Esophagus muscularis mucosa (tissue), 4 donors: ENCODE measurements at regions not wholly inside any gene's neighbourhood (a gene's known extent, or its start where the extent isn't known, plus 50 kb on each side); places are given as distances from the start of the nearest gene placed in this dataset.
A peak's percentile ranks its signal among the peaks of the same experiment; 100 is the strongest.

Experiments used
- DNase-seq: peaks from one replicate; pipeline ENCODE4 v3.0.0-alpha.2; 2017; ENCODE audit errors: extremely low spot score
- H3K27ac ChIP-seq, 4 donors: fragments of 200-600 bp; sonication (generic); replicated peaks in 1 of 4; 1 replicate in 3 of 4; 2 replicates in 1 of 4; pipeline ENCODE4 v1.5.1; 2016 to 2019; ENCODE audit warnings: mild to moderate bottlenecking in 1 of 4
- H3K27me3 ChIP-seq, 4 donors: fragments of 200-600 bp; sonication (generic); one replicate each; pipeline versions ENCODE4 v1.5.1 to v1.6.0; 2016 to 2019
- H3K36me3 ChIP-seq, 4 donors: fragments of 200-600 bp; sonication (generic); one replicate each; pipeline ENCODE4 v1.5.1; 2016 to 2019
- H3K4me1 ChIP-seq, 4 donors: fragments of 200-600 bp; sonication (generic); one replicate each; pipeline ENCODE4 v1.5.1; 2016 to 2019
- H3K4me3 ChIP-seq, 4 donors: fragments of 200-600 bp; sonication (generic); 1 replicate in 2 of 4; 2 replicates in 2 of 4; pipeline ENCODE4 v1.5.1; 2016 to 2019; ENCODE audit warnings: mild to moderate bottlenecking in 4 of 4, moderate library complexity in 1 of 4
- H3K9me3 ChIP-seq, 4 donors: fragments of 200-600 bp; sonication (generic); 1 replicate in 3 of 4; 2 replicates in 1 of 4; pipeline ENCODE4 v1.5.1; 2016 to 2019
- CTCF ChIP-seq, 3 experiments: fragments of 200-600 bp in 2 of 3; fragments of 450-650 bp in 1 of 3; sonication (generic) in 2 of 3; IDR thresholded peaks; one replicate each; pipeline ENCODE4 v1.5.1; 2017 to 2019; ENCODE audit warnings: antibody characterized with exemption in 3 of 3, mild to moderate bottlenecking in 2 of 3, moderate library complexity in 1 of 3
- EP300 ChIP-seq: sonication (generic); formaldehyde crosslinking; IDR thresholded peaks from one replicate; pipeline ENCODE4 v1.6.1; 2017; ENCODE audit warnings: antibody characterized with exemption
- POLR2A ChIP-seq: fragments of 450-650 bp; IDR thresholded peaks from one replicate; pipeline ENCODE4 v1.6.1; 2017; ENCODE audit warnings: antibody characterized with exemption, moderate library complexity, mild to moderate bottlenecking, low read depth
- POLR2AphosphoS5 ChIP-seq, 2 donors: sonication (generic); formaldehyde crosslinking; IDR thresholded peaks; one replicate each; pipeline ENCODE4 v1.6.1; 2017; ENCODE audit warnings: antibody characterized with exemption in 2 of 2
- WGBS: methylation state at CpG from one replicate; pipeline ENCODE4 v1.1.5; 2018; 5-methylcytosine and 5-hydroxymethylcytosine counted together
- intact Hi-C: fragments of 100-400 bp; cut with DNase I; formaldehyde crosslinking; loops from one replicate; pipeline ENCODE4 v1.15.1; 2023

GRCh38 chr18:46209161-46209560 is 105.0 kb downstream of the HAUS1 start:
- DNase-seq, result no peak
- Histone ChIP-seq H3K36me3 (no peaks in the 10 kb centered on the region), H3K4me1 (peaks cover 0 to 19% (median 6%) of the 10 kb centered on the region in 4 donors), H3K9me3 (no peaks in the 10 kb centered on the region), H3K4me3 (no peak overlapping the region), H3K27ac (no peak overlapping the region), H3K27me3 (no peaks in the 10 kb centered on the region)
- TF ChIP-seq EP300, result no peak
- TF ChIP-seq CTCF (IDR thresholded peaks at IDR 0.05), result no peak
- intact Hi-C loops, result no loop called here

- no peaks in the 10 kb centered on the region for H3K27me3 ChIP-seq
- intact Hi-C loops, result no loop called here
- no peak for DNase-seq
- H3K9me3 ChIP-seq, result no peaks in the 10 kb centered on the region
- WGBS, result 9% methylated on average over 1 of the region's 1 CpG
- peaks cover 0 to 19% (median 6%) of the 10 kb centered on the region in 4 donors for H3K4me1 ChIP-seq
- TF ChIP-seq POLR2A, result no peak
- TF ChIP-seq EP300, result no peak
- TF ChIP-seq POLR2AphosphoS5 (IDR thresholded peaks at IDR 0.05), result no peak
- no peak overlapping the region for H3K4me3 ChIP-seq
- peaks cover 0 to 11% (median 5%) of the 10 kb centered on the region in 4 donors for H3K36me3 ChIP-seq
- no peak overlapping the region for H3K27ac ChIP-seq
Observed at GRCh38 chr18:46211816-46212215, 107.6 kb downstream of the HAUS1 start.

- Histone ChIP-seq H3K9me3 (no peaks in the 10 kb centered on the region), H3K27me3 (no peaks in the 10 kb centered on the region), H3K4me1 (peaks cover 0 to 19% (median 6%) of the 10 kb centered on the region in 4 donors), H3K36me3 (peaks cover 0 to 12% (median 6%) of the 10 kb centered on the region in 4 donors), H3K4me3 (no peak overlapping the region), H3K27ac (no peak overlapping the region)
- intact Hi-C loops, result no loop called here
- no peak for DNase-seq
- no peak for TF ChIP-seq EP300
- TF ChIP-seq POLR2A, result no peak
- no peak for TF ChIP-seq POLR2AphosphoS5 (IDR thresholded peaks at IDR 0.05)
- no peak for TF ChIP-seq CTCF (IDR thresholded peaks at IDR 0.05)
- 94% methylated on average over 2 of the region's 2 CpGs for WGBS
Observed at GRCh38 chr18:46212398-46212797, 108.2 kb downstream of the HAUS1 start.

GRCh38 chr18:46213295-46213694 is 109.1 kb downstream of the HAUS1 start:
- no peak overlapping the region for H3K4me3 ChIP-seq
- peaks cover 0 to 12% (median 6%) of the 10 kb centered on the region in 4 donors for H3K36me3 ChIP-seq
- peaks cover 0 to 19% (median 6%) of the 10 kb centered on the region in 4 donors for H3K4me1 ChIP-seq
- TF ChIP-seq CTCF (IDR thresholded peaks at IDR 0.05) (peak in 2 of 3 experiments; percentile 26 to 36), POLR2AphosphoS5 (IDR thresholded peaks at IDR 0.05) (no peak), EP300 (no peak), POLR2A (no peak)
- WGBS, result 29% methylated on average over 3 of the region's 3 CpGs
- no peak overlapping the region for H3K27ac ChIP-seq
- no peaks in the 10 kb centered on the region for H3K27me3 ChIP-seq
- DNase-seq, result no peak
- intact Hi-C loops, result no loop called here
- H3K9me3 ChIP-seq, result no peaks in the 10 kb centered on the region

- Histone ChIP-seq H3K27me3 (no peaks in the 10 kb centered on the region), H3K27ac (no peak overlapping the region), H3K4me3 (no peak overlapping the region), H3K4me1 (peaks cover 0 to 19% (median 6%) of the 10 kb centered on the region in 4 donors), H3K9me3 (no peaks in the 10 kb centered on the region), H3K36me3 (peaks cover 0 to 12% (median 6%) of the 10 kb centered on the region in 4 donors)
- no peak for TF ChIP-seq EP300
- no peak for TF ChIP-seq POLR2AphosphoS5 (IDR thresholded peaks at IDR 0.05)
- TF ChIP-seq POLR2A, result no peak
- TF ChIP-seq CTCF (IDR thresholded peaks at IDR 0.05), result no peak
- 100% methylated on average over 1 of the region's 1 CpG for WGBS
- no peak for DNase-seq
- intact Hi-C loops, result no loop called here
Observed at GRCh38 chr18:46214435-46214834, 110.2 kb downstream of the HAUS1 start.
